PC-9 (cell line): ENCODE measurements at regions not wholly inside any gene's neighbourhood (a gene's known extent, or its start where the extent isn't known, plus 50 kb on each side); places are given as distances from the start of the nearest gene placed in this dataset.

Source experiments
- CTCF ChIP-seq: fragments of 200-600 bp; sonication (generic); conservative IDR thresholded peaks from 2 replicates; pipeline ENCODE4 v1.6.1; 2017; ENCODE audit warnings: mixed run types, antibody characterized with exemption, mild to moderate bottlenecking, moderate library complexity
- EZH2 ChIP-seq: fragments of 200-600 bp; sonication (generic); IDR thresholded peaks from 2 replicates; pipeline ENCODE4 v1.8.0; 2017; ENCODE audit warnings: antibody characterized with exemption, low read depth

- TF ChIP-seq EZH2 = no peak
- no peak for TF ChIP-seq CTCF
Observed at GRCh38 chr7:113367041-113367586, 248.8 kb upstream of the SMIM30 start.
